ENCODE measurements at regions not wholly inside any gene's neighbourhood (a gene's known extent, or its start where the extent isn't known, plus 50 kb on each side); places are given as distances from the start of the nearest gene placed in this dataset.
"Not testable (repeated sequence)": the region's sequence is repeated elsewhere in the genome, so short reads cannot be mapped to it uniquely, and the experiment has no call there.

GRCh38 chr6:166806217-166806838, 150.0 kb downstream of the RNASET2 start:
- DNase-seq (ENCODE audit: low spot score), result no peak

GRCh38 chr6:166803471-166803870, 152.9 kb downstream of the RNASET2 start:
- no peak for DNase-seq (ENCODE audit: low spot score)

- no peak for DNase-seq (ENCODE audit: low spot score)
These were observed 153.9 kb downstream of the RNASET2 start for GRCh38 chr6:166802401-166802800.

GRCh38 chr6:166800137-166800536, 156.2 kb downstream of the RNASET2 start:
- no peak for DNase-seq (ENCODE audit: low spot score)

GRCh38 chr6:166798652-166799051, 157.7 kb downstream of the RNASET2 start:
- no peak for DNase-seq (ENCODE audit: low spot score)

GRCh38 chr6:166796610-166797009, 159.7 kb downstream of the RNASET2 start:
- DNase-seq (ENCODE audit: low spot score), result no peak

GRCh38 chr6:166795879-166796278, 160.5 kb downstream of the RNASET2 start:
- no peak for DNase-seq (ENCODE audit: low spot score)

GRCh38 chr6:166790808-166791207, 163.8 kb upstream of the RPS6KA2 start:
- DNase-seq (ENCODE audit: low spot score), result not testable (repeated sequence)

GRCh38 chr6:166788846-166789529, 161.9 kb upstream of the RPS6KA2 start:
- not testable (repeated sequence) for DNase-seq (ENCODE audit: low spot score)

- DNase-seq (ENCODE audit: low spot score), result peak; percentile 60
These were observed 159.7 kb upstream of the RPS6KA2 start for GRCh38 chr6:166786704-166787293.

- DNase-seq (ENCODE audit: low spot score), result no peak
These were observed 158.1 kb upstream of the RPS6KA2 start for GRCh38 chr6:166785131-166785530.

- DNase-seq (ENCODE audit: low spot score), result no peak
These were observed 157.6 kb upstream of the RPS6KA2 start for GRCh38 chr6:166784691-166785090.

- no peak for DNase-seq (ENCODE audit: low spot score)
These were observed 155.5 kb upstream of the RPS6KA2 start for GRCh38 chr6:166782520-166782919.

GRCh38 chr6:166781331-166781730, 154.3 kb upstream of the RPS6KA2 start:
- DNase-seq (ENCODE audit: low spot score), result no peak

GRCh38 chr6:166779963-166780683, 153.1 kb upstream of the RPS6KA2 start:
- no peak for DNase-seq (ENCODE audit: low spot score)

- DNase-seq (ENCODE audit: low spot score), result no peak
These were observed 152.3 kb upstream of the RPS6KA2 start for GRCh38 chr6:166779381-166779780.

GRCh38 chr6:166778776-166779175, 151.7 kb upstream of the RPS6KA2 start:
- no peak for DNase-seq (ENCODE audit: low spot score)

- no peak for DNase-seq (ENCODE audit: low spot score)
These were observed 151.0 kb upstream of the RPS6KA2 start for GRCh38 chr6:166778046-166778445.

- DNase-seq (ENCODE audit: low spot score), result no peak
These were observed 150.1 kb upstream of the RPS6KA2 start for GRCh38 chr6:166777096-166777630.

GRCh38 chr6:166776571-166776970, 149.5 kb upstream of the RPS6KA2 start:
- DNase-seq (ENCODE audit: low spot score), result no peak

- no peak for DNase-seq (ENCODE audit: low spot score)
These were observed 148.8 kb upstream of the RPS6KA2 start for GRCh38 chr6:166775923-166776220.

GRCh38 chr6:166775180-166775922, 148.3 kb upstream of the RPS6KA2 start:
- peak; percentile 79 for DNase-seq (ENCODE audit: low spot score)

All from AG08395 (cell line).